Coronary artery (tissue), 2 donors: ENCODE measurements at regions not wholly inside any gene's neighbourhood (a gene's known extent, or its start where the extent isn't known, plus 50 kb on each side); places are given as distances from the start of the nearest gene placed in this dataset.

Source experiments
- DNase-seq: peaks from one replicate; pipeline ENCODE4 v3.0.0-alpha.2; 2017; ENCODE audit warnings: low spot score
- H3K27ac ChIP-seq, 2 donors: fragments of 200-600 bp; sonication (generic); one replicate each; pipeline ENCODE4 v1.5.1; 2016 to 2019
- H3K4me3 ChIP-seq: fragments of 200-600 bp; sonication (generic); 2 replicates; pipeline ENCODE4 v1.5.1; 2016; ENCODE audit warnings: mild to moderate bottlenecking, moderate library complexity
- TF ChIP-seq, protein P1 (sequence below): fragments of 200-600 bp; sonication (generic); IDR thresholded peaks from one replicate; pipeline ENCODE4 v1.5.1; 2019; ENCODE audit warnings: antibody characterized with exemption

DNA sequence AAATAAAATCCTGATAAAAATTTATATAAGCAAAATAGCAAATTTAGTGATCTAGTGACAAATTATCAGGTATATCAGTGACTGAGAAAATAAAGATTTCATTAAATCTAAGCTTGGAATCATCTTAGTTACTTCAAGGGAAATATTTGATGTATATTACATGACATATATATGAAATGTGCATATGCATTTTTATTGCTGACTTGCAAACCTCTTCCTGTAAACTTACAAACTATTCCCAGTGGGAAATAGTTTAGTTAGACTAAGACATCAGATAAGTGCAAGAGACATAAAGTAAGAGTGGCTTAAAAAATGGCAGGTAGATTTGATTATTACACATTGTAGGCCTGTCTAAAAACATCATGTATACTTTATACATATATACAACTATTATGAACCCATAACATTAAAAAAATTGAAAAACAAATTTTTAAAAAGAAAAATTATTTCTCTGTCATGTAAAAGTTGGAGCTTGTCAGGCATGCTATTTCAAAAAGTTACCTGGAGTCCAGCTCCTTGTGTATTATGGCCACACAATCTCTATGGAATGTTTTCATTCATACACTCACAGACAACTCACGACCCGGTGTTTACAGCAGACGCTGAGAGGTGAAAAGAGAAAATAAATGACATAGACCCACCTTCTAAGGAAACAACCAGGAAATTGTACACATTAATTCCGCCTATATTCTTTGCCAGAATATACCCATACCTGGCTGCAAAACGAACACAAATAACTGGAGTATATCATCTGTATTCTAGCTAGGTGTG, 724.5 kb downstream of the SLITRK6 start:
- Histone ChIP-seq H3K27ac (no peak overlapping the region), H3K4me3 (no peak overlapping the region)
- DNase-seq, result no peak
- TF ChIP-seq, protein P1, sequence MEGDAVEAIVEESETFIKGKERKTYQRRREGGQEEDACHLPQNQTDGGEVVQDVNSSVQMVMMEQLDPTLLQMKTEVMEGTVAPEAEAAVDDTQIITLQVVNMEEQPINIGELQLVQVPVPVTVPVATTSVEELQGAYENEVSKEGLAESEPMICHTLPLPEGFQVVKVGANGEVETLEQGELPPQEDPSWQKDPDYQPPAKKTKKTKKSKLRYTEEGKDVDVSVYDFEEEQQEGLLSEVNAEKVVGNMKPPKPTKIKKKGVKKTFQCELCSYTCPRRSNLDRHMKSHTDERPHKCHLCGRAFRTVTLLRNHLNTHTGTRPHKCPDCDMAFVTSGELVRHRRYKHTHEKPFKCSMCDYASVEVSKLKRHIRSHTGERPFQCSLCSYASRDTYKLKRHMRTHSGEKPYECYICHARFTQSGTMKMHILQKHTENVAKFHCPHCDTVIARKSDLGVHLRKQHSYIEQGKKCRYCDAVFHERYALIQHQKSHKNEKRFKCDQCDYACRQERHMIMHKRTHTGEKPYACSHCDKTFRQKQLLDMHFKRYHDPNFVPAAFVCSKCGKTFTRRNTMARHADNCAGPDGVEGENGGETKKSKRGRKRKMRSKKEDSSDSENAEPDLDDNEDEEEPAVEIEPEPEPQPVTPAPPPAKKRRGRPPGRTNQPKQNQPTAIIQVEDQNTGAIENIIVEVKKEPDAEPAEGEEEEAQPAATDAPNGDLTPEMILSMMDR, result no peak

DNA sequence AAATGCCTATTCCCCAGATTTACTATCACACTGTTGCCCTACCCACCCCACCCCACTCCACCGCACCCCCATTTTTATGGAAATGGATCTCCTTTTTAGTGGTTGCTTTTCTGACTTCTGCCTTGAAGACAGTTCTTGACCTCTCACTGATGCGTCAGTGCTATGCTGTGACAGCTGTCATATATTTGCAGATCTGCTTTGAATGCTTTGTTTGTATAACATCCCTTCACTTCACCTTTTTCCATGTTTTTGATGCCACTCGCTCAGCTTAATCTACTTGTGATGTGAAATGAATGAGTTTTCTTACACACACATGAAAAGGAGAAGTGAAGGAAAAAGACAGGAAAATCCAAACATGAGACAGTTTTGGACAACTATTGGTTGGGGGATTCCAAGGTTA, 731.0 kb downstream of the SLITRK6 start:
- DNase-seq, result no peak
- H3K4me3 ChIP-seq, result no peak overlapping the region
- H3K27ac ChIP-seq, result no peak overlapping the region
- TF ChIP-seq, protein P1, result no peak

DNA sequence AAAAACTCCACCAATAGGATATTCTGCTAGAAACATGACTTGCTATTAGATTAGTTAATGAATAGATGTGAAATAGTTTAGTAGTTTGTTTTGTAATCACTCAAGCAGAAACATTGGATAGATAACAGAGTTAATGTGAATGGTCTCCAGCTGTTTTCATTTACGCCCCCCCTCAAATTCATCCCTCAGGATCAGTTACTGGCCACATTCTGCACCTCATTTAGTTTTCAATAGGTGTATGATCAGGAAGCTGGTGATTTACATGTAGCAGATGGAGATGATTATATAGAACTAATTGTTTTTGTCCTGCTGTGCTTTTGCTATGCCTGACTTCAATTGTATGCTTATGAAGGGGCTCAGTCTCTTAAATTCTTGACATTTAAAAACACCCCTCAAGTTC, 759.0 kb downstream of the SLITRK6 start:
- DNase-seq, result no peak
- H3K27ac ChIP-seq, result no peak overlapping the region
- no peak overlapping the region for H3K4me3 ChIP-seq
- TF ChIP-seq, protein P1, result no peak

DNA sequence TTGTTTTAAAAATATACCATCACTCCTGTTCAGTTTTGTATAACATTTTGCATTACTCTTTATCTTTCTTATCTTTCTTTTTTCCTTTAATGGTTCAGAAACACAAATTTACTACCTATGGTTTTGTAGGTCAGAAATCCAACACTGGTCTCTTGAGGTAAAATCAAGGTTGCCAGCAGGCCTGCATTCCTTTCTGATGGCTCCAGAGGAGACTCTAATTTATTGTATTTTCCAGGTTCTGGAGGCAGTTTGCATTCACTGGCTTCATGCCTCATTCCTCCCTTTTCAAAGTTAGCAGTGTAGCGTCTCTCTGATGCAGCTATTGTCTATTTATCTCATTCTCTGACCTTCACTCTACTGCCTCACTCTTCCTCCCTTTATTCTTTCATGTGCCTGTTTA, 767.4 kb downstream of the SLITRK6 start:
- TF ChIP-seq, protein P1, result no peak
- DNase-seq, result no peak

DNA sequence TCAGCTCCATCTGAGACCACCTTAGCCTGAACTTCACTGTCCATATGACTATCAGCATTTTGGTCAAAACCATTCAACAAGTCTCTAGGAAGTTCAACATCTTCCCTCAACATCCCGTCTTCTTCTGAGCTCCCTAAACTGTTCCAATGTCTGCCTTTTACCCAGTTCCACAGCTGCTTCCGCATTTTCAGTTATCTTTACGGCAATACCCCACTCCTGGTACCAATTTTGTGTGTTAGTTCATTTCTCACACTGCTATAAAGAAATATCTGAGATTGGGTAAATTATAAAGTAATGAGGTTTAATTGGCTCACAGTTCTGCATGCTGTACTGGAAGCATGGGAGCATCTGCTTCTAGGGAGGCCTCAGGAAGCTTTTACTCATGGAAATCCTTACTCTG, 771.2 kb downstream of the SLITRK6 start:
- no peak for DNase-seq
- H3K4me3 ChIP-seq, result no peak overlapping the region
- TF ChIP-seq, protein P1, result no peak
- H3K27ac ChIP-seq, result no peak overlapping the region

More for the DNA sequence above, 767.4 kb downstream of the SLITRK6 start:
- H3K4me3 ChIP-seq, result no peak overlapping the region
- no peak overlapping the region for H3K27ac ChIP-seq

DNA sequence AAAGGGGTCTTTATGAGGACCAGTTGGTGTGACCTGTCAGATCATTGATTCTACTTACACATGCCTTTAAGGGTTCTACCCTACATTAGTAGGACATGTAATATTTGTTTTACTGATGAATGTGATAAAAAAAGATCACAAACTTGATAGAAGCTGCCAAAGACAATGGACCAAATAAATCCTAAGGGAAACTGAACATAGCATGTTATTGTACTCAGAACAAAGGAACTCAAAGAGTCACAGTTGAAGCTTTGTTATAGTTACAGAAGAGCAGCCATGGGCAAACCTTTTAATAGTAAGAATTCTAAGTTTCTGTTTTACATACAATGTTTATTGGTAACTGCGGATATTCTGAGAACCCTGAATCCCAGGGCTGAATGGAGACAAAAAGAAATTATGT, 780.1 kb downstream of the SLITRK6 start:
- Histone ChIP-seq H3K27ac (no peak overlapping the region), H3K4me3 (no peak overlapping the region)
- TF ChIP-seq, protein P1, result no peak
- DNase-seq, result no peak

DNA sequence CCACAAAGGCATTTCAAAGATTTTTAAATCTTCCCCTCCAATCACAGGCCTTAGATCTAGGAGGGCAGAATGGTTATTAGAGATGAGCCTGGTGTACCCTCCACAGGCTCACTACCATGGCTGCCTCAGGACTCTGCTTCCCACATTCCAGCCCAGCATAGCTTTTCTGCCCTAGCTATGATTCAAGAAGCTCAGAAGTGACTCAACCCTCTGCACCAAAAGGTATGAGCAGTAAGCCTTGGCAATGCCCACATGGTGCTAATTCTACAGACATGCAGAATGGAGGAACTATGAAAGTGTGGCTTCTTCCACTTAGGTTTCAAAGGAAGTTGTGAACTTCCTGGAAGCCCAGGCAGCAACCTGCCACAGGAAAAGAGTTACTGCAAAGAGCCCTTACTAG, 786.2 kb downstream of the SLITRK6 start:
- Histone ChIP-seq H3K27ac (no peak overlapping the region), H3K4me3 (no peak overlapping the region)
- no peak for DNase-seq
- TF ChIP-seq, protein P1, result no peak
